Nephron progenitor cell (in vitro differentiated cells): ENCODE measurements at regions not wholly inside any gene's neighbourhood (a gene's known extent, or its start where the extent isn't known, plus 50 kb on each side); places are given as distances from the start of the nearest gene placed in this dataset.

ENCODE experiments used
- DNase-seq: peaks from one replicate; pipeline ENCODE4 v3.0.0; 2021
- H3K27ac Mint-ChIP-seq: 2 replicates; pipeline ENCODE4 v1.8.0; 2021; ENCODE audit warnings: mild to moderate bottlenecking, moderate library complexity, mixed read lengths
- H3K27me3 Mint-ChIP-seq: 2 replicates; pipeline ENCODE4 v1.8.0; 2021; ENCODE audit warnings: mild to moderate bottlenecking, low read depth, mixed read lengths; ENCODE audit not compliant: poor library complexity
- H3K36me3 Mint-ChIP-seq: 2 replicates; pipeline ENCODE4 v1.8.0; 2021; ENCODE audit warnings: low read depth, mixed read lengths
- H3K4me1 Mint-ChIP-seq: 2 replicates; pipeline ENCODE4 v1.8.0; 2021; ENCODE audit warnings: mixed read lengths
- H3K4me3 Mint-ChIP-seq: 2 replicates; pipeline ENCODE4 v1.8.0; 2021; ENCODE audit warnings: mild to moderate bottlenecking, moderate library complexity, mixed read lengths
- H3K9me3 Mint-ChIP-seq: 2 replicates; pipeline ENCODE4 v1.8.0; 2021; ENCODE audit warnings: mild to moderate bottlenecking, moderate library complexity, mixed read lengths
- TF ChIP-seq, protein P1 (sequence below): fragments of 200-600 bp; sonication (generic); IDR thresholded peaks from 2 replicates; pipeline ENCODE4 v1.5.0; 2021; ENCODE audit warnings: antibody characterized with exemption

- Mint-ChIP-seq H3K4me3 (no peak overlapping the region), H3K4me1 (peaks cover 4% of the 10 kb centered on the region), H3K36me3 (no peaks in the 10 kb centered on the region), H3K27me3 (peaks cover 6% of the 10 kb centered on the region), H3K27ac (no peak overlapping the region), H3K9me3 (peaks cover 3% of the 10 kb centered on the region)
- DNase-seq, result no peak
- TF ChIP-seq, protein P1, sequence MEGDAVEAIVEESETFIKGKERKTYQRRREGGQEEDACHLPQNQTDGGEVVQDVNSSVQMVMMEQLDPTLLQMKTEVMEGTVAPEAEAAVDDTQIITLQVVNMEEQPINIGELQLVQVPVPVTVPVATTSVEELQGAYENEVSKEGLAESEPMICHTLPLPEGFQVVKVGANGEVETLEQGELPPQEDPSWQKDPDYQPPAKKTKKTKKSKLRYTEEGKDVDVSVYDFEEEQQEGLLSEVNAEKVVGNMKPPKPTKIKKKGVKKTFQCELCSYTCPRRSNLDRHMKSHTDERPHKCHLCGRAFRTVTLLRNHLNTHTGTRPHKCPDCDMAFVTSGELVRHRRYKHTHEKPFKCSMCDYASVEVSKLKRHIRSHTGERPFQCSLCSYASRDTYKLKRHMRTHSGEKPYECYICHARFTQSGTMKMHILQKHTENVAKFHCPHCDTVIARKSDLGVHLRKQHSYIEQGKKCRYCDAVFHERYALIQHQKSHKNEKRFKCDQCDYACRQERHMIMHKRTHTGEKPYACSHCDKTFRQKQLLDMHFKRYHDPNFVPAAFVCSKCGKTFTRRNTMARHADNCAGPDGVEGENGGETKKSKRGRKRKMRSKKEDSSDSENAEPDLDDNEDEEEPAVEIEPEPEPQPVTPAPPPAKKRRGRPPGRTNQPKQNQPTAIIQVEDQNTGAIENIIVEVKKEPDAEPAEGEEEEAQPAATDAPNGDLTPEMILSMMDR, result no peak
Measured at GRCh38 chr3:3699816-3700633, 99.2 kb upstream of the LRRN1 start.

DNA sequence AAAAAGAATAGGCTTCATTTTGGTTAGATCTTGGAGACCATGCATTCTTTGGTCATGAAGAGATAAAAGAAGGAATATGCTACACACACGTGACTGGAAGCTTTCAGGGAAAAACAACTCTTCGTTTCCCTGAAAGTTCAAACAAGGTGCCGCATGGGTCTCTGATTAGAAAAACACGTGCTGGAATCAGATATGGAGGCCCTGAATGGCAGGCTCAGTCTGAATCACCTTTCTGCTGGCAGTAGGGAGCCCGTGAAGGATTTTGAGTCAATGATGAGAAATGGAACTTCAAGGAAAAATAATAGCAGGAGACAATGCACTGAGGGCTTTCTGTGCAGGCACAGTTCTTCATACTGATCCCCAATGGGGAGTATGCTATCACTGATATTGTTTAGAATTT lies 99.8 kb upstream of the LRRN1 start:
- no peaks in the 10 kb centered on the region for H3K4me1 Mint-ChIP-seq
- no peak for DNase-seq
- H3K4me3 Mint-ChIP-seq, result no peak overlapping the region
- H3K27ac Mint-ChIP-seq, result no peak overlapping the region
- peaks cover 5% of the 10 kb centered on the region for H3K36me3 Mint-ChIP-seq
- TF ChIP-seq, protein P1, result no peak
- peaks cover 6% of the 10 kb centered on the region for H3K27me3 Mint-ChIP-seq
- H3K9me3 Mint-ChIP-seq, result peaks cover 6% of the 10 kb centered on the region

DNA sequence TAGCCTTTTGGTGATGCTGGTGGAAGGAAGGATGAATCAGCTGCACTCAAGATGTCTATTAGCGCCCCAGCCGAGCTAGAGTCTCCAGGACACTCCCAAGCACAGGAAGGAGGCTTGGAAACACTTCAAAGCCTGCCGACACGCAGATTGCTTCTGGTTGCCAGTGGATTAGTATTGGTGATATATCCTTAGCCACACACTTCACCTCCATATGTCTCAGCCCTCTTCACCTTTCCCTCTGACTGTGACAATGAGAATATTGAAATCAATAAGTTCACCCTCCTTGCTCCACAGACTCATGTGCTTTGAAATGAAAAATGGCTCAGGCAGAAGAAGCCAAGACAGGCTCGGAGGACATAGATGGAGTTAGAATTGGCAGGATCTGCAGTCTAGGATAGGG lies 102.9 kb upstream of the LRRN1 start:
- TF ChIP-seq, protein P1, result no peak
- H3K4me3 Mint-ChIP-seq, result no peak overlapping the region
- H3K27me3 Mint-ChIP-seq, result peaks cover 4% of the 10 kb centered on the region
- peaks cover 14% of the 10 kb centered on the region for H3K9me3 Mint-ChIP-seq
- H3K27ac Mint-ChIP-seq, result no peak overlapping the region
- DNase-seq, result no peak
- H3K4me1 Mint-ChIP-seq, result no peaks in the 10 kb centered on the region
- peaks cover 17% of the 10 kb centered on the region for H3K36me3 Mint-ChIP-seq

GRCh38 chr3:3693593-3693992 lies 105.6 kb upstream of the LRRN1 start:
- H3K27ac Mint-ChIP-seq, result no peak overlapping the region
- no peak overlapping the region for H3K4me3 Mint-ChIP-seq
- no peak for DNase-seq
- peaks cover 14% of the 10 kb centered on the region for H3K9me3 Mint-ChIP-seq
- H3K4me1 Mint-ChIP-seq, result no peaks in the 10 kb centered on the region
- peaks cover 17% of the 10 kb centered on the region for H3K36me3 Mint-ChIP-seq
- TF ChIP-seq, protein P1, result no peak
- peaks cover 3% of the 10 kb centered on the region for H3K27me3 Mint-ChIP-seq

GRCh38 chr3:3689601-3690375 lies 109.4 kb upstream of the LRRN1 start:
- H3K27ac Mint-ChIP-seq, result no peak overlapping the region
- no peaks in the 10 kb centered on the region for H3K4me1 Mint-ChIP-seq
- H3K27me3 Mint-ChIP-seq, result peaks cover 10% of the 10 kb centered on the region
- peaks cover 16% of the 10 kb centered on the region for H3K36me3 Mint-ChIP-seq
- no peak for DNase-seq
- no peak overlapping the region for H3K4me3 Mint-ChIP-seq
- H3K9me3 Mint-ChIP-seq, result peaks cover 14% of the 10 kb centered on the region
- TF ChIP-seq, protein P1, result no peak
